Psoas muscle (tissue), 7 donors: ENCODE measurements at regions not wholly inside any gene's neighbourhood (a gene's known extent, or its start where the extent isn't known, plus 50 kb on each side); places are given as distances from the start of the nearest gene placed in this dataset.

Experiments
- ATAC-seq, 4 donors: fragments of 200-7000 bp; cut with Tn5 transposase; one replicate each; pipeline ENCODE4 v1.9.1; 2020; ENCODE audit warnings: moderate library complexity in 3 of 4, mild to moderate bottlenecking in 2 of 4
- DNase-seq, 2 donors: peaks; one replicate each; pipeline ENCODE4 v3.0.0-alpha.2; 2020
- H3K27ac ChIP-seq: fragments of 200-600 bp; one replicate; pipeline ENCODE4 v1.8.0; 2022
- H3K27me3 ChIP-seq, 3 donors: fragments of 200-600 bp in 1 of 3; one replicate each; pipeline versions ENCODE4 v1.6.1 to v1.8.0; 2013 to 2022; ENCODE audit warnings: low read length in 2 of 3, mild to moderate bottlenecking in 2 of 3, moderate library complexity in 1 of 3; ENCODE audit not compliant: insufficient read depth in 3 of 3
- H3K36me3 ChIP-seq, 2 donors: fragments of 200-600 bp in 1 of 2; one replicate each; pipeline versions ENCODE4 v1.6.1 to v1.8.0; 2013 to 2022; ENCODE audit warnings: low read depth in 1 of 2, mild to moderate bottlenecking in 1 of 2, moderate library complexity in 1 of 2; ENCODE audit not compliant: insufficient read depth in 1 of 2
- H3K4me1 ChIP-seq: fragments of 200-600 bp; one replicate; pipeline ENCODE4 v1.8.0; 2022
- H3K4me3 ChIP-seq: fragments of 200-600 bp; one replicate; pipeline ENCODE4 v1.8.0; 2022; ENCODE audit warnings: mild to moderate bottlenecking
- H3K9me3 ChIP-seq: fragments of 200-600 bp; one replicate; pipeline ENCODE4 v1.8.0; 2022
- WGBS, 3 donors: extraction: QIAGEN DNeasy Blood & Tissue Kit; methylation state at CpG; one replicate each; pipeline versions ENCODE4 v1.1.6 to v1.1.7; 2013; 5-methylcytosine and 5-hydroxymethylcytosine counted together
- intact Hi-C, 2 donors: fragments of 100-400 bp; cut with DNase I; formaldehyde crosslinking; loops; one replicate each; pipeline versions ENCODE4 v1.11.0 to v1.14.2; 2022
- TF ChIP-seq, protein P1 (sequence below): fragments of 200-600 bp; IDR thresholded peaks from one replicate; pipeline ENCODE4 v1.8.0; 2022; ENCODE audit warnings: antibody characterized with exemption
- donor health status: healthy with polysubstance abuse.
- donor health status: DM: no; HTN: no; CAD: no; lungs with moderate emphysema.
- donor health status: Bipolar disorder and iron deficiency.
- donor health status: healthy.
- donor health status: DM: yes; HTN: yes; CAD: no.
- donor health status: DM: no; HTN: no; CAD: no.
- donor health status: DM: yes; HTN: yes; CAD: no.

GRCh38 chr21:39065917-39066316, 117.3 kb downstream of the PSMG1 start:
- Histone ChIP-seq H3K36me3 (no peaks in the 10 kb centered on the region), H3K4me3 (no peak overlapping the region), H3K27ac (no peak overlapping the region), H3K4me1 (peaks cover 9% of the 10 kb centered on the region), H3K9me3 (no peaks in the 10 kb centered on the region), H3K27me3 (no peaks in the 10 kb centered on the region)
- 95 to 98% (median 97%) methylated on average over 2 of the region's 2 CpGs for WGBS, 3 donors
- TF ChIP-seq, protein P1, sequence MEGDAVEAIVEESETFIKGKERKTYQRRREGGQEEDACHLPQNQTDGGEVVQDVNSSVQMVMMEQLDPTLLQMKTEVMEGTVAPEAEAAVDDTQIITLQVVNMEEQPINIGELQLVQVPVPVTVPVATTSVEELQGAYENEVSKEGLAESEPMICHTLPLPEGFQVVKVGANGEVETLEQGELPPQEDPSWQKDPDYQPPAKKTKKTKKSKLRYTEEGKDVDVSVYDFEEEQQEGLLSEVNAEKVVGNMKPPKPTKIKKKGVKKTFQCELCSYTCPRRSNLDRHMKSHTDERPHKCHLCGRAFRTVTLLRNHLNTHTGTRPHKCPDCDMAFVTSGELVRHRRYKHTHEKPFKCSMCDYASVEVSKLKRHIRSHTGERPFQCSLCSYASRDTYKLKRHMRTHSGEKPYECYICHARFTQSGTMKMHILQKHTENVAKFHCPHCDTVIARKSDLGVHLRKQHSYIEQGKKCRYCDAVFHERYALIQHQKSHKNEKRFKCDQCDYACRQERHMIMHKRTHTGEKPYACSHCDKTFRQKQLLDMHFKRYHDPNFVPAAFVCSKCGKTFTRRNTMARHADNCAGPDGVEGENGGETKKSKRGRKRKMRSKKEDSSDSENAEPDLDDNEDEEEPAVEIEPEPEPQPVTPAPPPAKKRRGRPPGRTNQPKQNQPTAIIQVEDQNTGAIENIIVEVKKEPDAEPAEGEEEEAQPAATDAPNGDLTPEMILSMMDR, result no peak
- intact Hi-C loops, result no loop called here
- no peak for ATAC-seq
- no peak for DNase-seq

- ATAC-seq (no peak), DNase-seq (no peak)
- Histone ChIP-seq H3K9me3 (no peaks in the 10 kb centered on the region), H3K27ac (no peak overlapping the region), H3K4me3 (no peak overlapping the region), H3K36me3 (no peaks in the 10 kb centered on the region), H3K27me3 (no peaks in the 10 kb centered on the region), H3K4me1 (peaks cover 11% of the 10 kb centered on the region)
- 95 to 98% (median 97%) methylated on average over 5 of the region's 5 CpGs for WGBS, 3 donors
- TF ChIP-seq, protein P1, result no peak
- intact Hi-C loops, result no loop called here
Measured at GRCh38 chr21:39064325-39065012, 118.8 kb downstream of the PSMG1 start.

GRCh38 chr21:39063517-39063916, 119.7 kb downstream of the PSMG1 start:
- H3K9me3 ChIP-seq, result no peaks in the 10 kb centered on the region
- H3K27me3 ChIP-seq, result no peaks in the 10 kb centered on the region
- no peak for DNase-seq
- ATAC-seq, result no peak
- H3K36me3 ChIP-seq, result no peaks in the 10 kb centered on the region
- intact Hi-C loops, result no loop called here
- peaks cover 11% of the 10 kb centered on the region for H3K4me1 ChIP-seq
- TF ChIP-seq, protein P1, result no peak
- no peak overlapping the region for H3K27ac ChIP-seq
- H3K4me3 ChIP-seq, result no peak overlapping the region

- Histone ChIP-seq H3K27me3 (no peaks in the 10 kb centered on the region), H3K36me3 (no peaks in the 10 kb centered on the region), H3K4me3 (no peak overlapping the region), H3K27ac (no peak overlapping the region), H3K4me1 (peaks cover 11% of the 10 kb centered on the region), H3K9me3 (no peaks in the 10 kb centered on the region)
- 81 to 94% (median 94%) methylated on average over 9 of the region's 9 CpGs for WGBS, 3 donors
- peak in 2 of 4 donors; percentile 8 to 27 for ATAC-seq
- TF ChIP-seq, protein P1, result no peak
- DNase-seq, result no peak
- intact Hi-C loops, result no loop called here
Measured at GRCh38 chr21:39062196-39062595, 121.1 kb downstream of the PSMG1 start.

- Histone ChIP-seq H3K27ac (no peak overlapping the region), H3K9me3 (no peaks in the 10 kb centered on the region), H3K4me3 (no peak overlapping the region), H3K27me3 (no peaks in the 10 kb centered on the region), H3K36me3 (no peaks in the 10 kb centered on the region), H3K4me1 (peaks cover 9% of the 10 kb centered on the region)
- DNase-seq, result no peak
- TF ChIP-seq, protein P1, result no peak
- 94 to 98% (median 96%) methylated on average over 10 of the region's 10 CpGs for WGBS, 3 donors
- intact Hi-C loops, result no loop called here
- ATAC-seq, result peak in 2 of 4 donors; percentile 2 to 5
Measured at GRCh38 chr21:39061766-39062165, 121.5 kb downstream of the PSMG1 start.
